GM12873 (cell line): ENCODE measurements at regions not wholly inside any gene's neighbourhood (a gene's known extent, or its start where the extent isn't known, plus 50 kb on each side); places are given as distances from the start of the nearest gene placed in this dataset.

ENCODE experiments used
- TF ChIP-seq, protein P1 (sequence below): IDR thresholded peaks from 2 replicates; pipeline ENCODE4 v1.5.1; 2012; ENCODE audit warnings: low read depth, mild to moderate bottlenecking, moderate library complexity, low read length, control low read depth; ENCODE audit not compliant: insufficient read depth; ENCODE audit errors: missing control alignments

DNA sequence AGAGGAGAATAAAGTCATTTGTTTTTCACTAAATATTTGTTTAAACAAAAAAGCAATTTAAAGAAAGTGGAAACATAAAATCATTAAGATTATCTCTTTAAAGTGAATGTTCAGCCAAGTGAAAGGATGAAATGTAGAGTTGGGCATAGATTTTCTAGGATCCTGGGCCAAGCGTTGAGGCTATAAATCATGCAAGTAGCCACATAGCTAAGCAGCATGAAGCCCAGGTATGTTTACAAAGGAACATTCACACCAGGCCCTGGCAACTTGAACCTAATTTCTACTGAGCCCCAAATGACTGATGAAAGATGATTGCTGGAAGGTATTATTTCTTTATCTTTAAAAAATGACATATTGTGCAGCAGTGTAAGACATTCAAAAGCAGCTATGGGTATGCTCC is 461.8 kb downstream of the MAT2B start:
- TF ChIP-seq, protein P1, sequence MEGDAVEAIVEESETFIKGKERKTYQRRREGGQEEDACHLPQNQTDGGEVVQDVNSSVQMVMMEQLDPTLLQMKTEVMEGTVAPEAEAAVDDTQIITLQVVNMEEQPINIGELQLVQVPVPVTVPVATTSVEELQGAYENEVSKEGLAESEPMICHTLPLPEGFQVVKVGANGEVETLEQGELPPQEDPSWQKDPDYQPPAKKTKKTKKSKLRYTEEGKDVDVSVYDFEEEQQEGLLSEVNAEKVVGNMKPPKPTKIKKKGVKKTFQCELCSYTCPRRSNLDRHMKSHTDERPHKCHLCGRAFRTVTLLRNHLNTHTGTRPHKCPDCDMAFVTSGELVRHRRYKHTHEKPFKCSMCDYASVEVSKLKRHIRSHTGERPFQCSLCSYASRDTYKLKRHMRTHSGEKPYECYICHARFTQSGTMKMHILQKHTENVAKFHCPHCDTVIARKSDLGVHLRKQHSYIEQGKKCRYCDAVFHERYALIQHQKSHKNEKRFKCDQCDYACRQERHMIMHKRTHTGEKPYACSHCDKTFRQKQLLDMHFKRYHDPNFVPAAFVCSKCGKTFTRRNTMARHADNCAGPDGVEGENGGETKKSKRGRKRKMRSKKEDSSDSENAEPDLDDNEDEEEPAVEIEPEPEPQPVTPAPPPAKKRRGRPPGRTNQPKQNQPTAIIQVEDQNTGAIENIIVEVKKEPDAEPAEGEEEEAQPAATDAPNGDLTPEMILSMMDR, result no peak

DNA sequence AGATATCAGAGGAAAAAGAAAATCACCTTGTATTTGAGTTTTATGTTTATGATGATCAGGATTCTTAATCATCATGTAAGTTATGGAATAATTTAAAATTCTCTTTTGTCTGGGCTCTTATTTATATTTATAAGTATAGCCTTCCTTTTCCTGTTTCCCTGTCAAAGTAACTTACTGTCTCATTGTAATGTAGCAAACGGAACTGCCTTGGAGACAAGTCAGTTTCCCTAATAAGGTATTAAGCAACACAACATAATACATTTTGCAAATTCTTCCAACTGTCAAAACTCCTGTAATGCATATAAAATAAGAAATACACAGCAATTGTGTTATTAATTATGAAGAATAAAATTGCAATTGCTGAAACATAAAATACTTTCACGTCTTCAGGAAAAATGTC is 463.2 kb downstream of the MAT2B start:
- TF ChIP-seq, protein P1, result no peak

DNA sequence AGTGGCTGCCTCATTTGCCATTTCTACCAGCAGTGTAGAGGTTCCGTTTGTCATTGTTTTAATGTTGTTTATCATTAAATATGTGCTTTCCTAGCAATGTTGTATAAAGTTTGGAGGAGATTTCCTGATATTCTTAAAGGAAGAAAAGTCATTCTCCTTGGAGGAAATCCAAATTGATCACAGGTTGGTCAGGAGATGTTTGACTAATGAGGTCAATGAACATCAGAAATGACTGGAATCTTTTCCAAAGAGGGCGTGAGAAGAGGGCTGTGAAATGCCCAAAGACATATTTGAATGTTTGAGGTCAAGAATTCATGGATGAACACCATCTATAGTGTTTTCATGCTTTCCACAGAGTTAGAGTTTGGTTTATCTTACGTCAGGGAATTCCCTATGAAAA is 471.3 kb downstream of the MAT2B start:
- TF ChIP-seq, protein P1, result no peak

DNA sequence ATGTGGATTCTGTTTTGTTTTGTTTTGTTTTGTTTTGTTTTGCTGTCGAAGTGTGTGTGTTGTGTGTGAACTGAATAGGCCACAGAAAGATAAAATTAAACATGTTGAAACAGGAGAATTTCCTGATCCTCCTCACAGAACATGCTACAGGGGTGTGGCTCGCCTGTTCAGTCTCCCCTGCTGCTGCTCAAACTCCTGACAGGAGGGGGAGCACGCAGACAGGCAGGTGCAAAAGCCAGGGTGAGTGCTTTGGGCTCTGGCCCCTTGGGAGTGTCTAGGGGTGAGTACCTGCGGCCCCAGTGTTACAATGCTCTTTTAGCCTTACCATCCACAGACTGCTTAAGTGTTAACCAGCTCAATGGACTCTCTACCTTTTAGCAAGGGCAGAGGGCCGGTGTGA is 473.5 kb downstream of the MAT2B start:
- TF ChIP-seq, protein P1, result peak; percentile 47

DNA sequence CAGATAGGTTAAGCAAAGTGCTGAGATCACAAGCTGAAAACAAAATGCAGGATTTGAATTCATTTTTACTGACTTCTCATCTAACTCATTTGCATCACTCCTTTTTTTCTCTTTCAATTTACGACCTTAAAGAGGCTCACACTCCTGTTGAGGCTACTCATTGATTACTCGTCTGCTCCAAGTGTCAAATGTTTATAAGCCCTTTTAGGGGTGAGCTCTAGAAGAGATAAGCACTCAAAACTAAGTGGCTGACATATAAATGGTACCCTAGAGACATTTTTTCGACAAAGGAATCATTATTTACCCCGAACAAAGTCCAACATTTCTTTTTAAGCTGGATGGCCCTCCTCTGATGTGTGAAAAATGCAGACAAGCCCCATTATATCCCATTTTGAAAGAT is 483.1 kb downstream of the MAT2B start:
- TF ChIP-seq, protein P1, result no peak

DNA sequence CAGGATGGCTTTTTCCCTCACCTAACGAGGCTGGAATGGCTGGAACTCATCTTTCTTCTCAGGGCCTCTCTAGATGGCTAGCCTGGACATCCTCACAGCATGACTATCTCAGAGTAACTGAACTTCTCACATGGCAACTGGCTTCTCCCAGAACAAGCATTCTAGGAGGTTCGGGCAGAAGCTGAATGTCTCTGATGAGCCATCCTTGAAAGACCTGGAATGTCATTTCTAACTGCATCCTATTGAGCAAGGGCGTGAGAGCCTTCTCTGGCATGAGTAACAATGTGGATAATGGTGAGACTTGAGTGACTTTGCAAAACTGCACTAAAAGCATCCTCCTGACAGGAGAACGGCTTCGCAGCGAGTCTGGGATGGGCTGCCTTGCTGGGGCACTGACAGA is 487.7 kb downstream of the MAT2B start:
- TF ChIP-seq, protein P1, result no peak

DNA sequence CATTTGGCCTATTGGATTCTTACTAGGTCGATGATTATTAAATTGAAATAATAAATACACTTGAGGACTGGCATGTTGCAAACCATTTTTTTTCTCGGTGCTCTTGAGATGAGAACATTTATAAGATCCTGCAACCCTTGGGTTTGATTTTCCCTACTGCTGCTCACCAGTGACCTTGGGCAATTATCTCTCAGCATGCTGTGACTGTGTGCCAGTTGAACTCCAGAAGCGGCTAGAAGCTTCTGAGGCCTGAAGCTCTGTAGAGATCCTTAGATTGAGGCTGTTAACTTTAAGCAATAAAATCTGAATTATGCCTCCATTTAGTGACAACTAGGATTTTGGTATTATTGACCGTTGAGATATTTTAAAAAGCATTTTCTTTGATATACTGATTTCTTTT is 489.8 kb downstream of the MAT2B start:
- TF ChIP-seq, protein P1, result no peak
